GM23248 (cell line): ENCODE measurements at regions not wholly inside any gene's neighbourhood (a gene's known extent, or its start where the extent isn't known, plus 50 kb on each side); places are given as distances from the start of the nearest gene placed in this dataset.

Source experiments
- EZH2 ChIP-seq: fragments of 200-600 bp; sonication (generic); IDR thresholded peaks from 2 replicates; pipeline ENCODE4 v1.6.1; 2018; ENCODE audit warnings: antibody characterized with exemption, mild to moderate bottlenecking; ENCODE audit not compliant: insufficient read depth, poor library complexity, severe bottlenecking
- EZH2phosphoT487 ChIP-seq: fragments of 200-600 bp; sonication (generic); IDR thresholded peaks from 2 replicates; pipeline ENCODE4 v1.6.1; 2018; ENCODE audit warnings: antibody characterized with exemption, moderate library complexity, mild to moderate bottlenecking, low read depth; ENCODE audit not compliant: insufficient read depth

- TF ChIP-seq EZH2phosphoT487 (no peak), EZH2 (no peak)
Measured at GRCh38 chr11:22558664-22559063, 67.0 kb downstream of the FANCF start.
